ENCODE measurements at regions not wholly inside any gene's neighbourhood (a gene's known extent, or its start where the extent isn't known, plus 50 kb on each side); places are given as distances from the start of the nearest gene placed in this dataset.

DNA sequence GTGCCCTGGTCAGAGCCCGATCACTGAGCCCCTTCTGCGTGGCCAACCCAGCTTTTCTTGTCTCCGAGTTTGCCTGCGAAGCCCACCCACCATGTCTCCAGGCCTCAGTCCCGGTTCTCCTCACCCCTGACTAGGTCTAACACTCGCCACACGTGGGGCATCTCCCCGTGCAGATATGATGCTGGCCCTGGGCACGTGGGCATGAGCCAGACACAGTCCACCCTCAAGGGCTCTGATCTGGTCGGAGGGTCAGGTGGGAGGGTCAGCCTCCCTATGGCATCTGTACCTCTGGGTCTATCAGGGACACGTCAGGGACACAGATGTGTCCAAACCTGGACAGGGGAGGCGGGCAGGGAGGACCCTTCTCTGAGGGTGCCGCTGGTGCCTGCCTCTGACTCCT, 95.4 kb downstream of the RHOB start:
- no peak overlapping the region for H3K27ac ChIP-seq (ENCODE audit: low read depth, low read length)
- H3K27me3 ChIP-seq (ENCODE audit: control insufficient read depth, insufficient read depth, low read length): no peaks in the 10 kb centered on the region; the same call in 1 of the 2 replicates
- H3K9me3 ChIP-seq (ENCODE audit: control insufficient read depth, insufficient read depth, low read length): no peaks in the 10 kb centered on the region
- H3K4me3 ChIP-seq (ENCODE audit: low read depth, low read length): no peak overlapping the region
- H3K36me3 ChIP-seq (ENCODE audit: control insufficient read depth, insufficient read depth, low read length): no peaks in the 10 kb centered on the region
- H3K4me1 ChIP-seq (ENCODE audit: control insufficient read depth, insufficient read depth, low read length): peaks cover 17% of the 10 kb centered on the region
- H3K9ac ChIP-seq (ENCODE audit: low read depth, low read length): no peak overlapping the region

- H3K4me1 ChIP-seq (ENCODE audit: control insufficient read depth, insufficient read depth, low read length): peaks cover 11% of the 10 kb centered on the region
- no peak overlapping the region for H3K4me3 ChIP-seq (ENCODE audit: low read depth, low read length)
- H3K27me3 ChIP-seq (ENCODE audit: control insufficient read depth, insufficient read depth, low read length): no peaks in the 10 kb centered on the region; the same call in 1 of the 2 replicates
- no peak overlapping the region for H3K27ac ChIP-seq (ENCODE audit: low read depth, low read length)
- H3K9me3 ChIP-seq (ENCODE audit: control insufficient read depth, insufficient read depth, low read length): no peaks in the 10 kb centered on the region
- no peaks in the 10 kb centered on the region for H3K36me3 ChIP-seq (ENCODE audit: control insufficient read depth, insufficient read depth, low read length)
- H3K9ac ChIP-seq (ENCODE audit: low read depth, low read length): no peak overlapping the region
These were observed 96.0 kb downstream of the RHOB start for GRCh38 chr2:20542746-20543468.

DNA sequence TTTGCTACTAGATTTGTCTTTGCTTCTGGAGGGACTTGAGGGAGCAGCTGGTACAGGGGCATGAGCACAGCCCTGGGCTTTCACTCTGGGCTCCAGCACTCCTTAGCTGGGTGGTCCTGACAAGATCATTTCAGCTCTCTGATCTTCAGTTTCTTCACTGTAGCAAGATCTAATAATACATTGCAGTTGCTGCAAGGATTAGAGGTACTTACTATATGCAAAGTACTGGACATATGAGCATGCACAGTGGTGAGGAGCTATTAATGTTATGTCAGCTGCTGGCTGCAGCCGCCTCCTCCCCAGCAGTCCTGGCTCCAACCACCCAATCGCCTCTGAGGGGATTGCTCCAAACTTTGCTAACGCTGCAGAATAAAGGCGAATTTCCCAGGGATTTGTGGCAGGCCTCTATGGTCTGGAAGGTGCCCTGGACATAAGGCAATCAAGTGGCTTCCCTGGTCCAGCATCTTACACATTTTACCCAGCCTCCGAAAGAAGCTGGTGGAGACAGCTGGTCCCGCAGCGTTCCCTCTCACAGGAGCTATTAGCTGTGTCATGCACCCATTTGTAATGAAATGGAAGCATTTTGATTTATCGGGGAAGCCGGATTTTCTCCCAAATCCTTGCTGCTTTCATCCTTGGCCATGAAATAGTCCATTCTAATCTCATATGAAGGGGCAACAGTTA, 96.7 kb downstream of the RHOB start:
- Histone ChIP-seq H3K27ac (ENCODE audit: low read depth, low read length) (no peak overlapping the region), H3K9ac (ENCODE audit: low read depth, low read length) (no peak overlapping the region), H3K36me3 (ENCODE audit: control insufficient read depth, insufficient read depth, low read length) (no peaks in the 10 kb centered on the region), H3K4me3 (ENCODE audit: low read depth, low read length) (no peak overlapping the region), H3K27me3 (ENCODE audit: control insufficient read depth, insufficient read depth, low read length) (no peaks in the 10 kb centered on the region), H3K4me1 (ENCODE audit: control insufficient read depth, insufficient read depth, low read length) (peaks cover 4% of the 10 kb centered on the region; the same call in 1 of the 2 replicates), H3K9me3 (ENCODE audit: control insufficient read depth, insufficient read depth, low read length) (no peaks in the 10 kb centered on the region)

DNA sequence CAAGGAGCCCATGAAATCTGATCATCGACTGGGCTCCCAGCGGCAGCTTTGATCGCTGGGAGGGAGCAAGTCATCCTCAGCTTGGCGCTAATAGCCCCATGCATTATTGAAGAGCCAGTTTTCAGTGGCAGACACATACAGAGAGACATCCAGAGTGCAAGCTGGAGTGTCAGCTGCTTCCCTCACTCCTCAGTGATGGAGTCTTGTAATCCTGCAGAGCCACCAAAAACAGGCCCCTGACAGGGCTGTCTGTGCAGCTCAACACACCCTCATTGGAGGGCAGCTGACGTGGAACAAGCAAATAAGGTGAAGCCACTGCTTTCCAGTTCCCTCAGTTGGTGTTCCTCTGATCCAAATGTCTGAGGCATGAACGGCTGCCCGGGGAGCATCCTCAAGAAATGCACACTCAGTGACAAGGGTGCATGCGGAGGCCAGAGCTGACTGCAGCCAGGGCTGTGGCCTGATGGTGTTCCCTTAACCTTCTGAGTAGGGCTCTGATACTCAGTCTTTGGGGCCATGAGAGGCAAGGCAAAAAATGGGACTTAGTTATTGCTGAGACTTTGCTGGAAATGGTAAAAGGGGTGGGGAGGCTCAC, 97.4 kb downstream of the RHOB start:
- H3K9ac ChIP-seq (ENCODE audit: low read depth, low read length): no peak overlapping the region
- no peak overlapping the region for H3K4me3 ChIP-seq (ENCODE audit: low read depth, low read length)
- H3K27ac ChIP-seq (ENCODE audit: low read depth, low read length): no peak overlapping the region
- H3K9me3 ChIP-seq (ENCODE audit: control insufficient read depth, insufficient read depth, low read length): no peaks in the 10 kb centered on the region
- no peaks in the 10 kb centered on the region for H3K36me3 ChIP-seq (ENCODE audit: control insufficient read depth, insufficient read depth, low read length)
- H3K27me3 ChIP-seq (ENCODE audit: control insufficient read depth, insufficient read depth, low read length): no peaks in the 10 kb centered on the region
- no peaks in the 10 kb centered on the region for H3K4me1 ChIP-seq (ENCODE audit: control insufficient read depth, insufficient read depth, low read length)

DNA sequence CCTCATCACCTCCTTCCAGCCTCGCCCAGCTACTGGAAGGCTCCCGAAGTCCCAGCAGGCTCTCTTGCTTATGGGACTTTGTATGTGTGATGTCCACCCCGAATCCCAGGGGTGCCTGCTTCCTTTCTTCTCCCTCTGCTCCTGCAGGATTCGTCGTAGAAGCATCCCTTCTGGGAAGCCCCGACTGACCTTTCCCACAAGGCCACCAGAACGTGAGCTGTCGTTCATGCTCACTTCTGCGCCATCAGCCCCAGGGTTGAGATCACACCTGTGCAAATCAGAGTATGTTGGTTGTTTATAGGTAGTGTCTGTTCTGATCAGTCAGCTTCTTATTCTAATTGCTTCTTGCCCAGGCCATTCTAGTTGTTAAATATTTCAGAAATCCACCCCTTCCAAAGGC, 101.8 kb downstream of the HS1BP3 start:
- no peak overlapping the region for H3K27ac ChIP-seq (ENCODE audit: low read depth, low read length)
- no peaks in the 10 kb centered on the region for H3K9me3 ChIP-seq (ENCODE audit: control insufficient read depth, insufficient read depth, low read length)
- H3K36me3 ChIP-seq (ENCODE audit: control insufficient read depth, insufficient read depth, low read length): no peaks in the 10 kb centered on the region
- H3K4me3 ChIP-seq (ENCODE audit: low read depth, low read length): no peak overlapping the region
- no peaks in the 10 kb centered on the region for H3K27me3 ChIP-seq (ENCODE audit: control insufficient read depth, insufficient read depth, low read length)
- H3K9ac ChIP-seq (ENCODE audit: low read depth, low read length): no peak overlapping the region
- H3K4me1 ChIP-seq (ENCODE audit: control insufficient read depth, insufficient read depth, low read length): no peaks in the 10 kb centered on the region

GRCh38 chr2:20549691-20550348, 101.1 kb downstream of the HS1BP3 start:
- H3K36me3 ChIP-seq (ENCODE audit: control insufficient read depth, insufficient read depth, low read length): no peaks in the 10 kb centered on the region
- no peaks in the 10 kb centered on the region for H3K4me1 ChIP-seq (ENCODE audit: control insufficient read depth, insufficient read depth, low read length)
- no peaks in the 10 kb centered on the region for H3K9me3 ChIP-seq (ENCODE audit: control insufficient read depth, insufficient read depth, low read length)
- H3K9ac ChIP-seq (ENCODE audit: low read depth, low read length): no peak overlapping the region
- H3K4me3 ChIP-seq (ENCODE audit: low read depth, low read length): no peak overlapping the region
- no peak overlapping the region for H3K27ac ChIP-seq (ENCODE audit: low read depth, low read length)
- H3K27me3 ChIP-seq (ENCODE audit: control insufficient read depth, insufficient read depth, low read length): no peaks in the 10 kb centered on the region

GRCh38 chr2:20551260-20551944, 99.5 kb downstream of the HS1BP3 start:
- H3K4me3 ChIP-seq (ENCODE audit: low read depth, low read length): no peak overlapping the region
- H3K27me3 ChIP-seq (ENCODE audit: control insufficient read depth, insufficient read depth, low read length): no peaks in the 10 kb centered on the region
- no peaks in the 10 kb centered on the region for H3K9me3 ChIP-seq (ENCODE audit: control insufficient read depth, insufficient read depth, low read length)
- no peaks in the 10 kb centered on the region for H3K4me1 ChIP-seq (ENCODE audit: control insufficient read depth, insufficient read depth, low read length)
- no peak overlapping the region for H3K9ac ChIP-seq (ENCODE audit: low read depth, low read length)
- no peak overlapping the region for H3K27ac ChIP-seq (ENCODE audit: low read depth, low read length)
- no peaks in the 10 kb centered on the region for H3K36me3 ChIP-seq (ENCODE audit: control insufficient read depth, insufficient read depth, low read length)

DNA sequence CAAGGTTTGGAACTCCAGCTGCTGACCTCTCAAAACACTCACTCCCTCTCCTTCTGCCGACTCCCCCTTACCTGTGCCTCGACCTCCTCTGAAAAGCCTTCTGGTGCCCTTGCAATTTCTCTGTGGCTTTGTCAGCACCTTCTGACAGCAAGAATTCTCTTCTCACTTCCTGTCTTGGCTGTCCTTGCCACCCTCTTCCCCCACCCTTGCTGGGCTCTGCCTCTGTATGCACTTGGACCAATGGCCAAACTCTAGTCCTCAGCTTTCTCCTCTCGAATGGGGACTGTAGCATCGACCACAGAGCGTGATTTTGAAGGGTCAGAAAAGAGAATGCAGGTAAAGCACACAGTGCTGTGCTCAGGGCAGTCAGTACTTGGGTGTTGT, 99.0 kb downstream of the HS1BP3 start:
- H3K27ac ChIP-seq (ENCODE audit: low read depth, low read length): no peak overlapping the region
- H3K36me3 ChIP-seq (ENCODE audit: control insufficient read depth, insufficient read depth, low read length): no peaks in the 10 kb centered on the region
- H3K4me3 ChIP-seq (ENCODE audit: low read depth, low read length): no peak overlapping the region
- H3K4me1 ChIP-seq (ENCODE audit: control insufficient read depth, insufficient read depth, low read length): peaks cover 5% of the 10 kb centered on the region
- H3K9ac ChIP-seq (ENCODE audit: low read depth, low read length): no peak overlapping the region
- no peaks in the 10 kb centered on the region for H3K9me3 ChIP-seq (ENCODE audit: control insufficient read depth, insufficient read depth, low read length)
- H3K27me3 ChIP-seq (ENCODE audit: control insufficient read depth, insufficient read depth, low read length): no peaks in the 10 kb centered on the region

- Histone ChIP-seq H3K27me3 (ENCODE audit: control insufficient read depth, insufficient read depth, low read length) (no peaks in the 10 kb centered on the region), H3K36me3 (ENCODE audit: control insufficient read depth, insufficient read depth, low read length) (no peaks in the 10 kb centered on the region), H3K9me3 (ENCODE audit: control insufficient read depth, insufficient read depth, low read length) (no peaks in the 10 kb centered on the region), H3K27ac (ENCODE audit: low read depth, low read length) (no peak overlapping the region), H3K4me1 (ENCODE audit: control insufficient read depth, insufficient read depth, low read length) (peaks cover 14% of the 10 kb centered on the region), H3K4me3 (ENCODE audit: low read depth, low read length) (no peak overlapping the region), H3K9ac (ENCODE audit: low read depth, low read length) (no peak overlapping the region)
These were observed 98.1 kb downstream of the HS1BP3 start for GRCh38 chr2:20552847-20553246.

DNA sequence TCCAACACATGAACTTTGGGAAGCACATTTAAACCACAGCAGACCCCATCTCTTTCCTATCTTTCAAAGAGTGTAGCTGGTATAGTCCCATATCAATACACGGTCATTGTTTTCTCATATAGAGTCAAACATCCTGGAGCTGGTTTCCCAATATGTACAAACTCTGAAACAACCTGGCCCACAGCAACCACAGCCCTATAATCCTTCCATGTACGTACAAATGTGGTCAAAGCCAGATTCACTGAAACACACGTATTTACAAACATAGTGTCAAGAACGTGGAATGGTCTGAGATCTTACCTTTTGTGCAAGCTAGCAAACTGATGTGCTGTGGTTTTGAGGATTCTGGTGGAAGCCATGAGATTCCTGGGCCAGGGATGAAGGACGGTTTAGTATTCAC, 97.3 kb downstream of the HS1BP3 start:
- no peaks in the 10 kb centered on the region for H3K27me3 ChIP-seq (ENCODE audit: control insufficient read depth, insufficient read depth, low read length)
- H3K9me3 ChIP-seq (ENCODE audit: control insufficient read depth, insufficient read depth, low read length): no peaks in the 10 kb centered on the region
- H3K4me3 ChIP-seq (ENCODE audit: low read depth, low read length): no peak overlapping the region
- H3K27ac ChIP-seq (ENCODE audit: low read depth, low read length): no peak overlapping the region
- H3K36me3 ChIP-seq (ENCODE audit: control insufficient read depth, insufficient read depth, low read length): no peaks in the 10 kb centered on the region
- peaks cover 15% of the 10 kb centered on the region for H3K4me1 ChIP-seq (ENCODE audit: control insufficient read depth, insufficient read depth, low read length)
- no peak overlapping the region for H3K9ac ChIP-seq (ENCODE audit: low read depth, low read length)
